Liver (tissue), 6 donors: ENCODE measurements at regions not wholly inside any gene's neighbourhood (a gene's known extent, or its start where the extent isn't known, plus 50 kb on each side); places are given as distances from the start of the nearest gene placed in this dataset.
"Not testable (repeated sequence)": the region's sequence is repeated elsewhere in the genome, so short reads cannot be mapped to it uniquely, and the experiment has no call there.

Source experiments
- DNase-seq: peaks from one replicate; pipeline ENCODE4 v3.0.0-alpha.2; 2017; ENCODE audit warnings: low spot score
- H3K27ac ChIP-seq, 2 donors: one replicate each; pipeline ENCODE4 v1.7.0; 2013; ENCODE audit warnings: inconsistent platforms in 2 of 2, low read length in 2 of 2, control low read depth in 1 of 2, low read depth in 1 of 2, mild to moderate bottlenecking in 1 of 2
- H3K27me3 ChIP-seq, 4 donors: one replicate each; pipeline versions ENCODE4 v1.6.1 to v1.7.0; 2013; ENCODE audit warnings: low read length in 3 of 4, inconsistent platforms in 1 of 4, mild to moderate bottlenecking in 1 of 4, moderate library complexity in 1 of 4; ENCODE audit not compliant: control insufficient read depth in 4 of 4, insufficient read depth in 4 of 4
- H3K36me3 ChIP-seq, 4 donors: one replicate each; pipeline versions ENCODE4 v1.6.1 to v1.7.0; 2013; ENCODE audit warnings: low read length in 3 of 4, mild to moderate bottlenecking in 3 of 4, low read depth in 1 of 4, moderate library complexity in 1 of 4; ENCODE audit not compliant: control insufficient read depth in 4 of 4, insufficient read depth in 3 of 4
- H3K4me1 ChIP-seq, 4 donors: one replicate each; pipeline versions ENCODE4 v1.6.1 to v1.7.0; 2013; ENCODE audit warnings: low read length in 3 of 4, mild to moderate bottlenecking in 3 of 4, moderate library complexity in 1 of 4; ENCODE audit not compliant: control insufficient read depth in 4 of 4, insufficient read depth in 4 of 4
- H3K4me3 ChIP-seq, 3 donors: one replicate each; pipeline versions ENCODE4 v1.6.1 to v1.7.0; 2013; ENCODE audit warnings: low read length in 3 of 3, control low read depth in 1 of 3, low read depth in 1 of 3, mild to moderate bottlenecking in 1 of 3
- H3K9ac ChIP-seq, 2 donors: one replicate each; pipeline ENCODE4 v1.7.0; 2013; ENCODE audit warnings: low read length in 2 of 2, mild to moderate bottlenecking in 2 of 2, moderate library complexity in 2 of 2, control low read depth in 1 of 2, low read depth in 1 of 2
- H3K9me3 ChIP-seq, 4 donors: one replicate each; pipeline versions ENCODE4 v1.6.1 to v1.7.0; 2013; ENCODE audit warnings: low read length in 3 of 4; ENCODE audit not compliant: control insufficient read depth in 4 of 4
- WGBS: extraction: QIAGEN DNeasy Blood & Tissue Kit; methylation state at CpG from one replicate; pipeline ENCODE4 v1.1.7; 2013; 5-methylcytosine and 5-hydroxymethylcytosine counted together
- donor health status: healthy.
- donor health status: healthy.
- donor health status: healthy.

GRCh38 chr15:32536507-32537172 is 56.6 kb upstream of the GOLGA8N start:
- not testable (repeated sequence) for H3K9ac ChIP-seq

DNA sequence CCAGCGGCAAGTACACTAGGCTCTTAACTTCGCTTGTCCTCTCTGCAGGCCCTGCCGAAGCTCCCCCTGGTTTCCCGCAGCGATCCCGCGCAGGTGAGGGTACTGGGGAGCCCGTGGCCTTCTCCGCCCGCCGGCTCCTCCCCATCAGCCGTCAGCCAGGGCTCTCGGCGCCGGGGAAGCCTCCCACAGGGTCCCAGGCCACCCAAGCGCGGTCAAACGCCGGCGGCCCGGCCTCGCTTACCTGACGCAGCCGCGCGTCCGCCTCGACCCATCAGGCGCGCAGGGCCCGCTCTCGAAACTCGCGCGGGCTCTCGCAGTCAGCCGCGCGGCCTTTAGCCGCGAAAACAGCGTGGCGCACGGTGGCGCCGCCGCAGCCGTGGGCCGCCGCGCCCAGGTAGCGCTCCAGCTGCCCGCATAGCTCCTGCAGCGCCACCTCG is 57.2 kb upstream of the GOLGA8N start:
- H3K9me3 ChIP-seq, H3K36me3 ChIP-seq, DNase-seq, H3K27me3 ChIP-seq, H3K4me1 ChIP-seq, H3K9ac ChIP-seq, H3K4me3 ChIP-seq, H3K27ac ChIP-seq: not testable (repeated sequence)
- no CpG with 5 or more reads among the region's 55 CpGs for WGBS

More at GRCh38 chr15:32536507-32537172, 56.6 kb upstream of the GOLGA8N start:
- H3K27me3 ChIP-seq, H3K9me3 ChIP-seq, H3K36me3 ChIP-seq, H3K4me1 ChIP-seq: not testable (repeated sequence)
- Histone ChIP-seq H3K27ac (peak overlapping the region; percentile 70 to 71), H3K4me3 (peak overlapping the region in 2 of 3 donors; percentile 43 to 46)
- DNase-seq, result peak; percentile 46
- WGBS, result under 1% methylated on average over 22 of the region's 61 CpGs

- H3K4me1 ChIP-seq, H3K9me3 ChIP-seq, DNase-seq, H3K27me3 ChIP-seq, H3K36me3 ChIP-seq, H3K9ac ChIP-seq, H3K4me3 ChIP-seq, H3K27ac ChIP-seq: not testable (repeated sequence)
- no CpG with 5 or more reads among the region's 10 CpGs for WGBS
Measured at GRCh38 chr15:32535150-32535898, 57.9 kb upstream of the GOLGA8N start.

GRCh38 chr15:32522900-32523299 is 67.5 kb upstream of the GOLGA8O start:
- H3K4me1 ChIP-seq, H3K27me3 ChIP-seq, H3K36me3 ChIP-seq, H3K4me3 ChIP-seq, H3K9ac ChIP-seq, H3K27ac ChIP-seq, H3K9me3 ChIP-seq, DNase-seq: not testable (repeated sequence)
- 79% methylated on average over 5 of the region's 6 CpGs for WGBS

DNA sequence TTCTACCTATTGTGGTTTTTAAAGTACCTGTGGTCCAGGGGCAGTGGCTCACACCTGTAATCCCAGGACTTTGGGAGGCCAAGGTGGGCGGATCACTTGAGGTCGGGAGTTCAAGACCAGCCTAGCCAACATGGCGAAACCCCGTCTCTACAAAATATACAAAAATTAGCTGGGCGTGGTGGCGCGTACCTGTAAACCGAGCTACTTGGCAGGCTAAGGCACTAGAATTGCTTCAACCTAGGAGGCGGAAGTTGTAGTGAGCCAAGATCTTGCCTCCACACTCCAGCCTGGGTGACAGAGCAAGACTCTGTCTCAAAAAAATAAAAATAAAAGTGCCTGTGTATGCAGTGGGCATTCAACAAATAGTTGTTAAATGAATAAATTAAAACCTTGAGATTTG is 67.0 kb upstream of the GOLGA8O start:
- not testable (repeated sequence) for H3K9ac ChIP-seq, H3K4me3 ChIP-seq, H3K36me3 ChIP-seq, H3K9me3 ChIP-seq, DNase-seq, H3K27me3 ChIP-seq, H3K4me1 ChIP-seq, H3K27ac ChIP-seq
- 92% methylated on average over 9 of the region's 9 CpGs for WGBS

DNA sequence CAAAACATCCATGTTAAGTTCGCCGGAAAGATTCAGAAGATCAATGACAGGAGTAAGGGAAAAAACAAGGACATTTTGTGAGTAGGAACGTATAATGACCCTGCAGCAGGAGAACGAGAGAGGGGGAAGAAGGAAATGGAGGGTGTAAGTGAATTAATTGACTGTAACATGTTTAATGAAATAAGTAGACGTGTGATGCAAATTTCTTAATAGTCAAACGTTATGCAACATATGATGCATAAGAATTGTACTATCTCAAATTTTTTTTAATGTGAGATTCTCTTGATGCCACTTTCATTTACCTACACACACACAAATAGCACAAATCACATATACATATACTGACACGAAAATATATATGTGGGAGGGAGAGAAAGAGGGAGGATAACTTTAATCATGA is 63.5 kb upstream of the GOLGA8O start:
- H3K4me1 ChIP-seq, H3K9ac ChIP-seq, H3K36me3 ChIP-seq, H3K27me3 ChIP-seq, DNase-seq, H3K27ac ChIP-seq, H3K4me3 ChIP-seq, H3K9me3 ChIP-seq: not testable (repeated sequence)
- 85% methylated on average over 7 of the region's 7 CpGs for WGBS
